GM19397 (cell line): ENCODE measurements at regions not wholly inside any gene's neighbourhood (a gene's known extent, or its start where the extent isn't known, plus 50 kb on each side); places are given as distances from the start of the nearest gene placed in this dataset.

ENCODE experiments used
- ATAC-seq: cut with Tn5 transposase; IDR thresholded peaks from one replicate; pipeline ENCODE4 v1.9.1; 2021; ENCODE audit warnings: mild to moderate bottlenecking, moderate library complexity; ENCODE audit not compliant: unreplicated experiment

GRCh38 chr10:130638991-130639390 lies 502.8 kb downstream of the GLRX3 start:
- no peak for ATAC-seq

GRCh38 chr10:130642926-130643325 lies 506.7 kb downstream of the GLRX3 start:
- no peak for ATAC-seq

GRCh38 chr10:130647341-130647740 lies 511.1 kb downstream of the GLRX3 start:
- ATAC-seq = no peak

- no peak for ATAC-seq
These were observed 512.6 kb downstream of the GLRX3 start for GRCh38 chr10:130648807-130649206.

- no peak for ATAC-seq
These were observed 516.4 kb downstream of the GLRX3 start for GRCh38 chr10:130652544-130652943.

GRCh38 chr10:130652964-130653578 lies 516.9 kb downstream of the GLRX3 start:
- no peak for ATAC-seq

GRCh38 chr10:130654726-130655125 lies 518.5 kb downstream of the GLRX3 start:
- ATAC-seq = no peak

- ATAC-seq = no peak
These were observed 519.4 kb downstream of the GLRX3 start for GRCh38 chr10:130655313-130656186.

- no peak for ATAC-seq
These were observed 520.0 kb downstream of the GLRX3 start for GRCh38 chr10:130656187-130656575.

- ATAC-seq = no peak
These were observed 520.5 kb downstream of the GLRX3 start for GRCh38 chr10:130656582-130657133.

GRCh38 chr10:130658687-130659290 lies 522.6 kb downstream of the GLRX3 start:
- no peak for ATAC-seq

- no peak for ATAC-seq
These were observed 523.3 kb downstream of the GLRX3 start for GRCh38 chr10:130659528-130659927.

- ATAC-seq = no peak
These were observed 524.1 kb downstream of the GLRX3 start for GRCh38 chr10:130660266-130660665.

GRCh38 chr10:130661419-130661818 lies 525.2 kb downstream of the GLRX3 start:
- no peak for ATAC-seq

GRCh38 chr10:130662775-130663174 lies 526.6 kb downstream of the GLRX3 start:
- ATAC-seq = no peak

GRCh38 chr10:130664526-130664925 lies 528.3 kb downstream of the GLRX3 start:
- ATAC-seq = no peak

GRCh38 chr10:130666215-130666614 lies 530.0 kb downstream of the GLRX3 start:
- no peak for ATAC-seq

GRCh38 chr10:130686689-130687300 lies 550.6 kb downstream of the GLRX3 start:
- ATAC-seq = no peak

- ATAC-seq = no peak
These were observed 551.4 kb downstream of the GLRX3 start for GRCh38 chr10:130687566-130687965.

GRCh38 chr10:130689743-130690626 lies 553.8 kb downstream of the GLRX3 start:
- no peak for ATAC-seq
